Neuronal stem cell (in vitro differentiated cells): ENCODE measurements at regions not wholly inside any gene's neighbourhood (a gene's known extent, or its start where the extent isn't known, plus 50 kb on each side); places are given as distances from the start of the nearest gene placed in this dataset.

Experiments
- DNase-seq: peaks from one replicate; pipeline ENCODE4 v3.0.0-alpha.2; 2013; ENCODE audit warnings: low spot score
- H2AFZ ChIP-seq: one replicate; pipeline ENCODE4 v1.6.1; 2013; ENCODE audit warnings: mild to moderate bottlenecking, low read length, inconsistent platforms
- H2AK5ac ChIP-seq: 2 replicates; pipeline ENCODE4 v1.6.1; 2013; ENCODE audit warnings: low read depth, mild to moderate bottlenecking, inconsistent platforms, low read length, moderate library complexity, mixed read lengths
- H2BK120ac ChIP-seq: 2 replicates; pipeline ENCODE4 v1.6.1; 2013; ENCODE audit warnings: low read depth, mild to moderate bottlenecking, inconsistent platforms, low read length, moderate library complexity, mixed read lengths
- H2BK12ac ChIP-seq: one replicate; pipeline ENCODE4 v1.6.1; 2013; ENCODE audit warnings: low read length, inconsistent platforms
- H2BK15ac ChIP-seq: 2 replicates; pipeline ENCODE4 v1.6.1; 2013; ENCODE audit warnings: mild to moderate bottlenecking, low read length, inconsistent platforms, mixed read lengths
- H2BK5ac ChIP-seq: one replicate; pipeline ENCODE4 v1.6.1; 2013; ENCODE audit warnings: inconsistent platforms, mild to moderate bottlenecking, low read length, moderate library complexity
- H3K14ac ChIP-seq: one replicate; pipeline ENCODE4 v1.6.1; 2013; ENCODE audit warnings: low read length, inconsistent platforms
- H3K18ac ChIP-seq: 2 replicates; pipeline ENCODE4 v1.6.1; 2013; ENCODE audit warnings: low read length, inconsistent platforms
- H3K23ac ChIP-seq: 2 replicates; pipeline ENCODE4 v1.6.1; 2013; ENCODE audit warnings: low read depth, mild to moderate bottlenecking, mixed read lengths, low read length, inconsistent platforms; ENCODE audit not compliant: poor library complexity
- H3K27ac ChIP-seq: replicated peaks from 3 replicates; pipeline ENCODE4 v1.5.1; 2013; ENCODE audit warnings: low read length, inconsistent platforms
- H3K27me3 ChIP-seq, 3 experiments: 2 replicates each; pipeline ENCODE4 v1.6.1; 2013; ENCODE audit warnings: low read length in 3 of 3, mild to moderate bottlenecking in 2 of 3, inconsistent platforms in 1 of 3, low read depth in 1 of 3, mixed read lengths in 1 of 3, moderate library complexity in 1 of 3; ENCODE audit not compliant: control insufficient read depth in 3 of 3, insufficient read depth in 3 of 3
- H3K36me3 ChIP-seq, 2 donors: replicated peaks in 1 of 2; 2 replicates each; pipeline ENCODE4 v1.6.1; 2013; ENCODE audit warnings: low read length in 2 of 2; ENCODE audit not compliant: control insufficient read depth in 2 of 2, insufficient read depth in 2 of 2
- H3K4ac ChIP-seq: 2 replicates; pipeline ENCODE4 v1.6.1; 2013; ENCODE audit warnings: inconsistent platforms, mild to moderate bottlenecking, low read length, moderate library complexity
- H3K4me1 ChIP-seq, 2 donors: 1 replicate in 1 of 2; 2 replicates in 1 of 2; pipeline ENCODE4 v1.6.1; 2013; ENCODE audit warnings: low read length in 2 of 2, low read depth in 1 of 2; ENCODE audit not compliant: control insufficient read depth in 2 of 2, insufficient read depth in 1 of 2
- H3K4me2 ChIP-seq: one replicate; pipeline ENCODE4 v1.6.1; 2013; ENCODE audit warnings: mild to moderate bottlenecking, low read length, inconsistent platforms; ENCODE audit not compliant: insufficient read depth, poor library complexity, severe bottlenecking
- H3K4me3 ChIP-seq, 2 donors: 2 replicates each; pipeline ENCODE4 v1.5.1; 2013; ENCODE audit warnings: low read length in 2 of 2, mild to moderate bottlenecking in 2 of 2, inconsistent platforms in 1 of 2, moderate library complexity in 1 of 2
- H3K79me1 ChIP-seq: one replicate; pipeline ENCODE4 v1.6.1; 2013; ENCODE audit warnings: low read depth, mild to moderate bottlenecking, inconsistent platforms, low read length, moderate library complexity
- H3K9ac ChIP-seq: one replicate; pipeline ENCODE4 v1.6.1; 2013; ENCODE audit warnings: mild to moderate bottlenecking, low read depth, low read length, inconsistent platforms; ENCODE audit not compliant: poor library complexity
- H3K9me3 ChIP-seq, 2 donors: replicated peaks in 1 of 2; 2 replicates each; pipeline versions ENCODE3 to v1.6.1; 2013; ENCODE audit warnings: low read length in 2 of 2, mild to moderate bottlenecking in 2 of 2, inconsistent platforms in 1 of 2, low read depth in 1 of 2, mixed read lengths in 1 of 2, moderate library complexity in 1 of 2; ENCODE audit not compliant: control insufficient read depth in 2 of 2, insufficient read depth in 1 of 2
- H4K8ac ChIP-seq: one replicate; pipeline ENCODE4 v1.6.1; 2013; ENCODE audit warnings: low read depth, mild to moderate bottlenecking, inconsistent platforms, low read length, moderate library complexity
- H4K91ac ChIP-seq: one replicate; pipeline ENCODE4 v1.6.1; 2013; ENCODE audit warnings: low read length, low read depth, mild to moderate bottlenecking, inconsistent platforms; ENCODE audit not compliant: poor library complexity
- WGBS, 2 donors: extraction: QIAGEN DNeasy Blood & Tissue Kit; methylation state at CpG; one replicate each; pipeline ENCODE4 v1.1.7; 2013; ENCODE audit warnings: missing lambda C conversion rate in 2 of 2, mixed read lengths in 1 of 2; ENCODE audit not compliant: insufficient read length in 2 of 2, insufficient replicate concordance in 1 of 2; ENCODE audit errors: extremely low coverage in 2 of 2; 5-methylcytosine and 5-hydroxymethylcytosine counted together

- WGBS, 2 donors, result no CpG with 5 or more reads among the region's 3 CpGs
- H3K18ac ChIP-seq, result no peak overlapping the region
These were observed 96.9 kb downstream of the SPP2 start for GRCh38 chr2:234147335-234147861.

GRCh38 chr2:234146087-234146826 is 95.8 kb downstream of the SPP2 start:
- Histone ChIP-seq H3K36me3 (no peaks in the 10 kb centered on the region), H3K27me3 (peaks cover 0 to 3% (median 0%) of the 10 kb centered on the region in 3 experiments), H2AK5ac (no peak overlapping the region), H3K18ac (no peak overlapping the region), H3K23ac (no peak overlapping the region), H2BK15ac (no peak overlapping the region), H3K4me1 (no peaks in the 10 kb centered on the region), H2BK120ac (no peak overlapping the region), H2BK12ac (no peak overlapping the region), H3K14ac (no peak overlapping the region), H3K27ac (no peak overlapping the region), H3K9me3 (no peaks in the 10 kb centered on the region), H3K4me3 (no peak overlapping the region), H2BK5ac (no peak overlapping the region), H4K91ac (no peak overlapping the region), H3K79me1 (no peaks in the 10 kb centered on the region), H4K8ac (no peak overlapping the region), H3K9ac (no peak overlapping the region), H2AFZ (no peak overlapping the region), H3K4ac (no peak overlapping the region), H3K4me2 (no peak overlapping the region)
- WGBS, 2 donors, result no CpG with 5 or more reads among the region's 8 CpGs
- no peak for DNase-seq

More at GRCh38 chr2:234147335-234147861, 96.9 kb downstream of the SPP2 start:
- no peak overlapping the region for H2AFZ ChIP-seq
- no peak overlapping the region for H3K14ac ChIP-seq
- no peak overlapping the region for H3K27ac ChIP-seq
- H2BK15ac ChIP-seq, result no peak overlapping the region
- H3K27me3 ChIP-seq, result peaks cover 0 to 3% (median 0%) of the 10 kb centered on the region in 3 experiments
- H2BK12ac ChIP-seq, result no peak overlapping the region
- DNase-seq, result no peak
- no peak overlapping the region for H3K4ac ChIP-seq
- H3K9me3 ChIP-seq, result no peaks in the 10 kb centered on the region
- no peak overlapping the region for H3K4me2 ChIP-seq
- H3K4me3 ChIP-seq, result no peak overlapping the region
- no peak overlapping the region for H2BK120ac ChIP-seq
- no peak overlapping the region for H4K8ac ChIP-seq
- H2BK5ac ChIP-seq, result no peak overlapping the region
- no peak overlapping the region for H3K23ac ChIP-seq
- no peak overlapping the region for H4K91ac ChIP-seq
- no peak overlapping the region for H2AK5ac ChIP-seq
- no peaks in the 10 kb centered on the region for H3K36me3 ChIP-seq
- H3K9ac ChIP-seq, result no peak overlapping the region
- H3K79me1 ChIP-seq, result no peaks in the 10 kb centered on the region
- no peaks in the 10 kb centered on the region for H3K4me1 ChIP-seq

DNA sequence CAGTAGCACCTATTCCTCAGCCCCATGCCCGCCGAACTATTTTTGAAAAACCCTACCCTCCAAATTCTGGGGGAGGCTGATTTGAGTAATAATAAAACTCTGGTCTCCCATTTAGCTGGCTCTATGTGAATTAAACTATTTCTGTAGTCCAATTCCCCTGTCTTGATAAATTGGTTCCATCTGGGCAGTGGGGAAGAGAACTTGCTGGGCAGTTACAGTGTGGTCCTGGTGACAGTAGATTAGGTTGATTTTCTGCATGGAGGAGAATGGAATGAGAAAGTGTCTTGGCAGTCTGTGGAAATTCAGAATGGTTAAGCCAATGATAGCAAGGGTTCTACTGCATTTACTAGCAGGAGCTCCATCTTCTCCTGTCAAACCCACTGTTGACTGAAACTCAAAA is 95.0 kb downstream of the SPP2 start:
- H3K36me3 ChIP-seq, result no peaks in the 10 kb centered on the region
- no peaks in the 10 kb centered on the region for H3K4me1 ChIP-seq
- no peak for DNase-seq
- no peak overlapping the region for H2BK15ac ChIP-seq
- H3K79me1 ChIP-seq, result no peaks in the 10 kb centered on the region
- H3K9ac ChIP-seq, result no peak overlapping the region
- H2BK120ac ChIP-seq, result no peak overlapping the region
- H3K14ac ChIP-seq, result no peak overlapping the region
- no peak overlapping the region for H3K4ac ChIP-seq
- H3K27me3 ChIP-seq, result peaks cover 0 to 3% (median 0%) of the 10 kb centered on the region in 3 experiments
- H3K9me3 ChIP-seq, result no peaks in the 10 kb centered on the region
- no peak overlapping the region for H2AFZ ChIP-seq
- no peak overlapping the region for H3K4me3 ChIP-seq
- no peak overlapping the region for H2AK5ac ChIP-seq
- no peak overlapping the region for H4K8ac ChIP-seq
- H3K4me2 ChIP-seq, result no peak overlapping the region
- WGBS, 2 donors, result no CpG with 5 or more reads among the region's 2 CpGs
- H4K91ac ChIP-seq, result no peak overlapping the region
- H3K23ac ChIP-seq, result no peak overlapping the region
- no peak overlapping the region for H2BK12ac ChIP-seq
- H3K18ac ChIP-seq, result no peak overlapping the region
- H3K27ac ChIP-seq, result no peak overlapping the region
- no peak overlapping the region for H2BK5ac ChIP-seq

DNA sequence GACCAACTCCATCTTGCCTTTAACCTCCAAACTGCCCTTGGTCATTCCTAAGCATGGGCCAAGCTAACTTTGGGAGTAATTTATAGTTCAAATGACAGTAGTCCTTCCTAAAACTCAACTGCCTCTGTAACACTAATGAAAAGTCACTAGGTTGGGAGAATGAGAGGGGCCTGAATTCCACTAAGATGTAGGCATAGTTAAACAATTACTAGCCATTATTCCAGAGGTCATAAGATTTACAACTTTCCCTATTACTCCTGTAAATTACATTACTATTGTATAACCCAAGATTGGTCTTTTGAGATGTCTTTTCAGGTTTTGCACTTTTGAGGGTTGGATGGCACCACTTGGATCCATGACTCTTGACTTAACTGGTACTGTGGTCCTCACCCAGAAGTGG is 94.6 kb downstream of the SPP2 start:
- no peaks in the 10 kb centered on the region for H3K9me3 ChIP-seq
- no peak overlapping the region for H3K23ac ChIP-seq
- no peak overlapping the region for H2BK12ac ChIP-seq
- H3K9ac ChIP-seq, result no peak overlapping the region
- H2BK15ac ChIP-seq, result no peak overlapping the region
- no peaks in the 10 kb centered on the region for H3K4me1 ChIP-seq
- DNase-seq, result no peak
- H3K4me3 ChIP-seq, result no peak overlapping the region
- H2BK120ac ChIP-seq, result no peak overlapping the region
- H3K4ac ChIP-seq, result no peak overlapping the region
- no peak overlapping the region for H2AFZ ChIP-seq
- H3K27ac ChIP-seq, result no peak overlapping the region
- no peaks in the 10 kb centered on the region for H3K79me1 ChIP-seq
- H4K8ac ChIP-seq, result no peak overlapping the region
- H3K18ac ChIP-seq, result no peak overlapping the region
- peaks cover 0 to 3% (median 0%) of the 10 kb centered on the region in 3 experiments for H3K27me3 ChIP-seq
- H2BK5ac ChIP-seq, result no peak overlapping the region
- H4K91ac ChIP-seq, result no peak overlapping the region
- no peak overlapping the region for H3K14ac ChIP-seq
- no peak overlapping the region for H2AK5ac ChIP-seq
- no peak overlapping the region for H3K4me2 ChIP-seq
- H3K36me3 ChIP-seq, result no peaks in the 10 kb centered on the region
